ENCODE measurements at regions not wholly inside any gene's neighbourhood (a gene's known extent, or its start where the extent isn't known, plus 50 kb on each side); places are given as distances from the start of the nearest gene placed in this dataset.

- TF ChIP-seq POLR2A (IDR thresholded peaks at IDR 0.05; ENCODE audit: low read depth): no peak
- TF ChIP-seq CTCF (IDR thresholded peaks at IDR 0.05): no peak
- no peak for TF ChIP-seq POLR2AphosphoS5 (IDR thresholded peaks at IDR 0.05)
- TF ChIP-seq EP300 (IDR thresholded peaks at IDR 0.05): no peak
Observed at GRCh38 chr7:124633740-124634139, 131.9 kb downstream of the GPR37 start.
